HG03354 (cell line): ENCODE measurements at regions not wholly inside any gene's neighbourhood (a gene's known extent, or its start where the extent isn't known, plus 50 kb on each side); places are given as distances from the start of the nearest gene placed in this dataset.

Source experiments
- ATAC-seq: cut with Tn5 transposase; IDR thresholded peaks from one replicate; pipeline ENCODE4 v1.9.1; 2021; ENCODE audit warnings: mild to moderate bottlenecking; ENCODE audit not compliant: unreplicated experiment, poor library complexity, severe bottlenecking

- ATAC-seq, result no peak
Observed at GRCh38 chr3:30550246-30550645, 56.2 kb upstream of the TGFBR2 start.

- ATAC-seq, result no peak
Observed at GRCh38 chr3:30551266-30551665, 55.1 kb upstream of the TGFBR2 start.

- no peak for ATAC-seq
Observed at GRCh38 chr3:30551927-30552326, 54.5 kb upstream of the TGFBR2 start.

GRCh38 chr3:30553641-30554316 lies 52.6 kb upstream of the TGFBR2 start:
- ATAC-seq, result no peak

- no peak for ATAC-seq
Observed at GRCh38 chr3:30554317-30554690, 52.1 kb upstream of the TGFBR2 start.

GRCh38 chr3:30555968-30556367 lies 50.4 kb upstream of the TGFBR2 start:
- ATAC-seq, result no peak
